ENCODE measurements at regions not wholly inside any gene's neighbourhood (a gene's known extent, or its start where the extent isn't known, plus 50 kb on each side); places are given as distances from the start of the nearest gene placed in this dataset.
"Not testable (repeated sequence)": the region's sequence is repeated elsewhere in the genome, so short reads cannot be mapped to it uniquely, and the experiment has no call there.

- H3K4me3 ChIP-seq (ENCODE audit: low read depth, low read length) = no peak overlapping the region
Observed at GRCh38 chr3:126287536-126288241, 69.5 kb downstream of the KLF15 start.

GRCh38 chr3:126287171-126287535 lies 70.1 kb downstream of the KLF15 start:
- no peak for DNase-seq (ENCODE audit: low read depth)
- no peak for TF ChIP-seq CTCF (IDR thresholded peaks at IDR 0.05; ENCODE audit: insufficient read depth, low read depth, low read length, missing control alignments)

More at GRCh38 chr3:126287536-126288241, 69.5 kb downstream of the KLF15 start:
- no peak for TF ChIP-seq CTCF (IDR thresholded peaks at IDR 0.05; ENCODE audit: insufficient read depth, low read depth, low read length, missing control alignments)
- no peak for DNase-seq (ENCODE audit: low read depth)

GRCh38 chr3:126285369-126285768 lies 71.8 kb downstream of the KLF15 start:
- no peak for TF ChIP-seq CTCF (IDR thresholded peaks at IDR 0.05; ENCODE audit: insufficient read depth, low read depth, low read length, missing control alignments)
- no peak for DNase-seq (ENCODE audit: low read depth)
- H3K4me3 ChIP-seq (ENCODE audit: low read depth, low read length) = no peak overlapping the region

More at GRCh38 chr3:126287171-126287535, 70.1 kb downstream of the KLF15 start:
- H3K4me3 ChIP-seq (ENCODE audit: low read depth, low read length) = no peak overlapping the region

GRCh38 chr3:126284258-126284904 lies 72.8 kb downstream of the KLF15 start:
- no peak for TF ChIP-seq CTCF (IDR thresholded peaks at IDR 0.05; ENCODE audit: insufficient read depth, low read depth, low read length, missing control alignments)
- no peak for DNase-seq (ENCODE audit: low read depth)
- H3K4me3 ChIP-seq (ENCODE audit: low read depth, low read length) = no peak overlapping the region

GRCh38 chr3:126283651-126284050 lies 73.6 kb downstream of the KLF15 start:
- not testable (repeated sequence) for H3K4me3 ChIP-seq (ENCODE audit: low read depth, low read length); DNase-seq (ENCODE audit: low read depth)

GRCh38 chr3:126279853-126280252 lies 77.4 kb downstream of the KLF15 start:
- H3K4me3 ChIP-seq (ENCODE audit: low read depth, low read length) = no peak overlapping the region
- DNase-seq (ENCODE audit: low read depth) = no peak
- TF ChIP-seq CTCF (IDR thresholded peaks at IDR 0.05; ENCODE audit: insufficient read depth, low read depth, low read length, missing control alignments) = no peak

- TF ChIP-seq CTCF (IDR thresholded peaks at IDR 0.05; ENCODE audit: insufficient read depth, low read depth, low read length, missing control alignments) = no peak
- no peak for DNase-seq (ENCODE audit: low read depth)
- no peak overlapping the region for H3K4me3 ChIP-seq (ENCODE audit: low read depth, low read length)
Observed at GRCh38 chr3:126277629-126278378, 79.4 kb downstream of the KLF15 start.

Measured in GM12865 (cell line).